SK-N-SH treated with all-trans-retinoic acid at 6 μM for 48 hours (cell line): ENCODE measurements at regions not wholly inside any gene's neighbourhood (a gene's known extent, or its start where the extent isn't known, plus 50 kb on each side); places are given as distances from the start of the nearest gene placed in this dataset.

Experiments used
- ATAC-seq: fragments of 200-7000 bp; cut with Tn5 transposase; 3 replicates; pipeline ENCODE4 v1.9.1; 2020; ENCODE audit warnings: mild to moderate bottlenecking, moderate library complexity
- ARNTL ChIP-seq: fragments of 450-650 bp; formaldehyde crosslinking; IDR thresholded peaks from 2 replicates; pipeline ENCODE4 v1.5.0; 2020; ENCODE audit warnings: low read depth, mild to moderate bottlenecking, moderate library complexity, borderline replicate concordance
- BACH2 ChIP-seq: fragments of 250-450 bp; sonication (Bioruptor Pico); IDR thresholded peaks from 2 replicates; pipeline ENCODE4 v1.9.0; 2021; ENCODE audit warnings: mild to moderate bottlenecking, borderline replicate concordance
- CSDC2 ChIP-seq: fragments of 250-450 bp; sonication (Bioruptor Pico); IDR thresholded peaks from 2 replicates; pipeline ENCODE4 v1.5.0; 2020; ENCODE audit warnings: mild to moderate bottlenecking, moderate library complexity
- ESRRG ChIP-seq: fragments of 250-450 bp; sonication (Bioruptor Pico); IDR thresholded peaks from 2 replicates; pipeline ENCODE4 v1.6.1; 2021; ENCODE audit warnings: mild to moderate bottlenecking
- OSR1 ChIP-seq: fragments of 250-450 bp; sonication (Bioruptor Pico); IDR thresholded peaks from 2 replicates; pipeline ENCODE4 v1.8.0; 2022; ENCODE audit warnings: moderate library complexity, mild to moderate bottlenecking, inconsistent platforms
- PPARA ChIP-seq: fragments of 250-450 bp; sonication (Bioruptor Pico); IDR thresholded peaks from 2 replicates; pipeline ENCODE4 v1.5.0; 2020; ENCODE audit warnings: mild to moderate bottlenecking, borderline replicate concordance
- RARB ChIP-seq: fragments of 250-450 bp; sonication (Bioruptor Pico); IDR thresholded peaks from 2 replicates; pipeline ENCODE4 v1.8.0; 2021; ENCODE audit warnings: mild to moderate bottlenecking, moderate library complexity
- SNAI2 ChIP-seq: fragments of 250-450 bp; sonication (Bioruptor Pico); IDR thresholded peaks from 2 replicates; pipeline ENCODE4 v1.5.0; 2020; ENCODE audit warnings: mild to moderate bottlenecking, moderate library complexity
- TCF4 ChIP-seq: fragments of 250-450 bp; sonication (Bioruptor Pico); IDR thresholded peaks from 2 replicates; pipeline ENCODE4 v1.8.0; 2021; ENCODE audit warnings: mild to moderate bottlenecking, moderate library complexity, borderline replicate concordance
- TOX ChIP-seq: fragments of 250-450 bp; sonication (Bioruptor Pico); IDR thresholded peaks from 2 replicates; pipeline ENCODE4 v1.8.0; 2021; ENCODE audit warnings: mild to moderate bottlenecking, moderate library complexity, borderline replicate concordance
- ZC3H10 ChIP-seq: fragments of 250-450 bp; sonication (Bioruptor Pico); IDR thresholded peaks from 2 replicates; pipeline ENCODE4 v1.5.1; 2021; ENCODE audit warnings: mild to moderate bottlenecking, moderate library complexity
- ZFP3 ChIP-seq: fragments of 250-450 bp; sonication (Bioruptor Pico); IDR thresholded peaks from 2 replicates; pipeline ENCODE4 v1.5.0; 2020; ENCODE audit warnings: mild to moderate bottlenecking, moderate library complexity
- ZNF565 ChIP-seq: fragments of 450-650 bp; formaldehyde crosslinking; conservative IDR thresholded peaks from 2 replicates; pipeline ENCODE4 v1.5.0; 2020; ENCODE audit warnings: low read depth, mild to moderate bottlenecking, moderate library complexity
- ZNF70 ChIP-seq: fragments of 450-650 bp; formaldehyde crosslinking; IDR thresholded peaks from 2 replicates; pipeline ENCODE4 v1.5.0; 2020; ENCODE audit warnings: mild to moderate bottlenecking, moderate library complexity
- ZNF8 ChIP-seq: fragments of 450-650 bp; formaldehyde crosslinking; IDR thresholded peaks from 2 replicates; pipeline ENCODE4 v1.5.0; 2020; ENCODE audit warnings: mild to moderate bottlenecking, moderate library complexity
- TF ChIP-seq, protein P1 (sequence below): fragments of 250-450 bp; sonication (Bioruptor Pico); IDR thresholded peaks from 2 replicates; pipeline ENCODE4 v1.8.0; 2021; ENCODE audit warnings: low read depth, mild to moderate bottlenecking, moderate library complexity, borderline replicate concordance
- TF ChIP-seq, protein P2 (sequence below): fragments of 250-450 bp; sonication (Bioruptor Pico); IDR thresholded peaks from 2 replicates; pipeline ENCODE4 v1.5.1; 2021; ENCODE audit warnings: mild to moderate bottlenecking, moderate library complexity
- TF ChIP-seq, protein P3 (sequence below): fragments of 250-450 bp; sonication (Bioruptor Pico); IDR thresholded peaks from 2 replicates; pipeline ENCODE4 v1.5.0; 2020; ENCODE audit warnings: mild to moderate bottlenecking, moderate library complexity
- TF ChIP-seq, protein P4 (sequence below): fragments of 250-450 bp; sonication (Bioruptor Pico); IDR thresholded peaks from 2 replicates; pipeline ENCODE4 v1.8.0; 2020; ENCODE audit warnings: mild to moderate bottlenecking, moderate library complexity, borderline replicate concordance

DNA sequence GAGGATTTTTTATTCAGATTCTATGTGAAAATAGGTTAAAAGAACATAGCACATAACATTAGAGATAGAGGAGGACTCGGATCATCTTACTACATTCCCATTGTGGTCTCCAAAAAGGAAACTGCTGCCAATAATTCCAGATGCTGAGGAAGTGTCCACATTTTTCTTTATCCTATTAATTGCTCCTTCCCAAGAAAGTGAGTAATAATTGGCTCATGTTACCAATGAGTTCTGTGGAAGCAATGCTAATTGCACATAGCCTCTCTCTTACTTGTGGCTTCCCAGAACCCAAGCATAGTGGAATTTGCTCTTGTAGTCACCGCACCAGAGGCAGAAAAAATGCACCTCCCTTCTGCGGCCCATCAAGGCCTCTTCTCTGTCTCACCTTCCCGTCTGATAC, 208.4 kb downstream of the PLOD2 start:
- TF ChIP-seq, protein P1, sequence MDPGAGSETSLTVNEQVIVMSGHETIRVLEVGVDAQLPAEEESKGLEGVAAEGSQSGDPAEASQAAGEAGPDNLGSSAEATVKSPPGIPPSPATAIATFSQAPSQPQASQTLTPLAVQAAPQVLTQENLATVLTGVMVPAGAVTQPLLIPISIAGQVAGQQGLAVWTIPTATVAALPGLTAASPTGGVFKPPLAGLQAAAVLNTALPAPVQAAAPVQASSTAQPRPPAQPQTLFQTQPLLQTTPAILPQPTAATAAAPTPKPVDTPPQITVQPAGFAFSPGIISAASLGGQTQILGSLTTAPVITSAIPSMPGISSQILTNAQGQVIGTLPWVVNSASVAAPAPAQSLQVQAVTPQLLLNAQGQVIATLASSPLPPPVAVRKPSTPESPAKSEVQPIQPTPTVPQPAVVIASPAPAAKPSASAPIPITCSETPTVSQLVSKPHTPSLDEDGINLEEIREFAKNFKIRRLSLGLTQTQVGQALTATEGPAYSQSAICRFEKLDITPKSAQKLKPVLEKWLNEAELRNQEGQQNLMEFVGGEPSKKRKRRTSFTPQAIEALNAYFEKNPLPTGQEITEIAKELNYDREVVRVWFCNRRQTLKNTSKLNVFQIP (CRISPR knock-in tag), result no peak
- TF ChIP-seq, protein P2, sequence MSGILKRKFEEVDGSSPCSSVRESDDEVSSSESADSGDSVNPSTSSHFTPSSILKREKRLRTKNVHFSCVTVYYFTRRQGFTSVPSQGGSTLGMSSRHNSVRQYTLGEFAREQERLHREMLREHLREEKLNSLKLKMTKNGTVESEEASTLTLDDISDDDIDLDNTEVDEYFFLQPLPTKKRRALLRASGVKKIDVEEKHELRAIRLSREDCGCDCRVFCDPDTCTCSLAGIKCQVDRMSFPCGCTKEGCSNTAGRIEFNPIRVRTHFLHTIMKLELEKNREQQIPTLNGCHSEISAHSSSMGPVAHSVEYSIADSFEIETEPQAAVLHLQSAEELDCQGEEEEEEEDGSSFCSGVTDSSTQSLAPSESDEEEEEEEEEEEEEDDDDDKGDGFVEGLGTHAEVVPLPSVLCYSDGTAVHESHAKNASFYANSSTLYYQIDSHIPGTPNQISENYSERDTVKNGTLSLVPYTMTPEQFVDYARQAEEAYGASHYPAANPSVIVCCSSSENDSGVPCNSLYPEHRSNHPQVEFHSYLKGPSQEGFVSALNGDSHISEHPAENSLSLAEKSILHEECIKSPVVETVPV (CRISPR knock-in tag), result no peak
- TF ChIP-seq TCF4 (no peak), ZNF8 (CRISPR knock-in tag) (no peak), ZC3H10 (CRISPR knock-in tag) (no peak)
- TF ChIP-seq, protein P3, sequence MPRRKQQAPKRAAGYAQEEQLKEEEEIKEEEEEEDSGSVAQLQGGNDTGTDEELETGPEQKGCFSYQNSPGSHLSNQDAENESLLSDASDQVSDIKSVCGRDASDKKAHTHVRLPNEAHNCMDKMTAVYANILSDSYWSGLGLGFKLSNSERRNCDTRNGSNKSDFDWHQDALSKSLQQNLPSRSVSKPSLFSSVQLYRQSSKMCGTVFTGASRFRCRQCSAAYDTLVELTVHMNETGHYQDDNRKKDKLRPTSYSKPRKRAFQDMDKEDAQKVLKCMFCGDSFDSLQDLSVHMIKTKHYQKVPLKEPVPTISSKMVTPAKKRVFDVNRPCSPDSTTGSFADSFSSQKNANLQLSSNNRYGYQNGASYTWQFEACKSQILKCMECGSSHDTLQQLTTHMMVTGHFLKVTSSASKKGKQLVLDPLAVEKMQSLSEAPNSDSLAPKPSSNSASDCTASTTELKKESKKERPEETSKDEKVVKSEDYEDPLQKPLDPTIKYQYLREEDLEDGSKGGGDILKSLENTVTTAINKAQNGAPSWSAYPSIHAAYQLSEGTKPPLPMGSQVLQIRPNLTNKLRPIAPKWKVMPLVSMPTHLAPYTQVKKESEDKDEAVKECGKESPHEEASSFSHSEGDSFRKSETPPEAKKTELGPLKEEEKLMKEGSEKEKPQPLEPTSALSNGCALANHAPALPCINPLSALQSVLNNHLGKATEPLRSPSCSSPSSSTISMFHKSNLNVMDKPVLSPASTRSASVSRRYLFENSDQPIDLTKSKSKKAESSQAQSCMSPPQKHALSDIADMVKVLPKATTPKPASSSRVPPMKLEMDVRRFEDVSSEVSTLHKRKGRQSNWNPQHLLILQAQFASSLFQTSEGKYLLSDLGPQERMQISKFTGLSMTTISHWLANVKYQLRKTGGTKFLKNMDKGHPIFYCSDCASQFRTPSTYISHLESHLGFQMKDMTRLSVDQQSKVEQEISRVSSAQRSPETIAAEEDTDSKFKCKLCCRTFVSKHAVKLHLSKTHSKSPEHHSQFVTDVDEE (CRISPR knock-in tag), result no peak
- ATAC-seq, result no peak

DNA sequence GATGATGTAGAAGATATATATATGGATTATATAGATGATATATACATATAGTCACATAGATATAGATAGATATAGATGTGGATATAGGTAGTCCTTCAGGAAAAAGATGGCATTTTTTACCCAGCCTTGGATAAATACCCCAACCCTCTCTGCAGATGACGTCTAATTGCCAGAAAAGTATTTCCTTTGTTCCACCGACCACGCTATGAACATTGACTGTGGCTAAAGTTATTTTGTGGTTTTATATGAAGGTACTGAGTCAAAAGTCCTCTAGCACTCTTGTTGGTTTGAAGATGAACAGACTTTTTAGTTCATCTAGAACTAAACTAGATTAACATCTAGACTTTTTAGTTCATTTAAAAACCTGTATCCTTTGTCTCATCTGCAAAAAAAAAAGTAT, 207.7 kb downstream of the PLOD2 start:
- TF ChIP-seq ZC3H10 (CRISPR knock-in tag), result no peak
- TF ChIP-seq TOX, result no peak
- TF ChIP-seq ZNF70 (CRISPR knock-in tag), result no peak
- no peak for TF ChIP-seq RARB (CRISPR knock-in tag)
- TF ChIP-seq OSR1 (CRISPR knock-in tag), result no peak
- no peak for TF ChIP-seq ZFP3 (CRISPR knock-in tag)
- TF ChIP-seq ZNF8 (CRISPR knock-in tag), result no peak
- TF ChIP-seq ZNF565, result no peak
- no peak for TF ChIP-seq CSDC2

DNA sequence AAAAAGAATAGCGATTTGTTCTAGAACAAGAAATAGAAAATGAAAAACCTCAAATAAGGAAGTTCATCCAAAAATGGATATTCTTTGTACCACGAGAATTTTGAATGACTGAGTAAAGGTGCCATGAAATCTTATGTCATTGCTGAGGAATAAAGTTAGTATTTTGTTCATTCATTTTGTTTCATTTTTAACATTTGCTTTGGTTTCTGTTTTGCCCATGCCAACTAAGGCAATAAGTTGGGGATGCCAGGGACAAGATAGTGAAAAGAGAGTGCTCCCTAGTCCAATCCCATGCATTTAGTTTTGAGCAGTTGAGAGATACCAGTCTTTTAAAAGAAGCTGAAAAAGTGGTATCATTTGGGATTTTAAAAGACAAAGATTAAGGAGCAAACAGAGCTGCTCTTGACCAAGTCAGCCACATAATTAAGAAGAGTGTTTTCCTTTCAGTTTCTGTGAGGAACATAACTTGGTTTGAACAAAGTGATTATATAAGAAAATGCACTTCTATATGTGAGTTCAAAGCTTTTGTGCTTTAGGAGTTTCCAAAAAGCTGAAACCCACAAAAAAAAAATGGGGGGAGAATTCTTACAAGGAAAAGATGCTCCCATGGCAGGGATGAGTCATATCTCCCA, 201.4 kb downstream of the PLOD2 start:
- no peak for ATAC-seq
- TF ChIP-seq SNAI2 (CRISPR knock-in tag) (no peak), ZC3H10 (CRISPR knock-in tag) (no peak), ARNTL (CRISPR knock-in tag) (no peak), ZFP3 (CRISPR knock-in tag) (no peak), RARB (CRISPR knock-in tag) (no peak)

More for the DNA sequence above, 207.7 kb downstream of the PLOD2 start:
- ATAC-seq, result no peak

DNA sequence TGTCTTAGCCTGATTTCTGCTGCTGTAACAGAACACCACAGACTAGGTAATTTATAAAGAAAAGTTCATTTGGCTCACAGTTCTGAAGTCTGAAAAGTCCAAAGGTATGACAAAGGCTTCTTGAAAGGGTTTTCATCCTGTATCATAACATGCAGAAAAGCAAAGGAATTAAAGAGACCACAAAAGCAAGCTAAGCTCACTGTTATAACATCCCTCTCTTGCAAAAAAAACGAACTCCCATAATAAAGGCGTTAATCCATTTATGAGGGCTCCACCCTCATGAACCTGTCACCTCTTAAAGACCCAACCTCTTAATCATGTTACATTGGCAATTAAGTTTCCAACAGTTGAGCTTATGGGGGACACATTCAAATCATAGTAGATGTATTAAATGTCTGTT, 197.9 kb downstream of the PLOD2 start:
- no peak for ATAC-seq
- no peak for TF ChIP-seq PPARA (CRISPR knock-in tag)
- TF ChIP-seq ZNF565, result no peak

DNA sequence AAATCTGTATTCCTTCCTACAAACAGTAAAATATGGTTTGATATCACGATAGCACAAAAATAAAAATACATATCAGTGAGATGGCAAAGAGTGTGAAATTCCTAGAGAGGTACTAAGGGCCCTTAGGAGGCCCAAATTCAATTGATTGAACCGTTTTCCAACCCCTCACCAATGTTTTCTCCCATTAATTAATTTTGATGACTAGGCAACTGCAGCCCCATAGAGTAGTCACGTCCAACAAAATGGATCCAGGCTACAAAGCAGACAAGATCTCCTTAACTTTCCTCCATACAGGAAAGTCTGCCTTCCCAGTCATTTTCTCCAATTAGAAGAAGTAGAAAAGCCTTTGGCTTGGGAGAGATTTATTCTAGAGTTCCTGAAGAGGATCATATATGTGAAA, 193.9 kb downstream of the PLOD2 start:
- ATAC-seq, result no peak
- TF ChIP-seq ZC3H10 (CRISPR knock-in tag) (no peak), OSR1 (CRISPR knock-in tag) (no peak), BACH2 (CRISPR knock-in tag) (no peak), ESRRG (no peak), ZNF8 (CRISPR knock-in tag) (no peak), TCF4 (no peak), ZNF565 (no peak)
- TF ChIP-seq, protein P4, sequence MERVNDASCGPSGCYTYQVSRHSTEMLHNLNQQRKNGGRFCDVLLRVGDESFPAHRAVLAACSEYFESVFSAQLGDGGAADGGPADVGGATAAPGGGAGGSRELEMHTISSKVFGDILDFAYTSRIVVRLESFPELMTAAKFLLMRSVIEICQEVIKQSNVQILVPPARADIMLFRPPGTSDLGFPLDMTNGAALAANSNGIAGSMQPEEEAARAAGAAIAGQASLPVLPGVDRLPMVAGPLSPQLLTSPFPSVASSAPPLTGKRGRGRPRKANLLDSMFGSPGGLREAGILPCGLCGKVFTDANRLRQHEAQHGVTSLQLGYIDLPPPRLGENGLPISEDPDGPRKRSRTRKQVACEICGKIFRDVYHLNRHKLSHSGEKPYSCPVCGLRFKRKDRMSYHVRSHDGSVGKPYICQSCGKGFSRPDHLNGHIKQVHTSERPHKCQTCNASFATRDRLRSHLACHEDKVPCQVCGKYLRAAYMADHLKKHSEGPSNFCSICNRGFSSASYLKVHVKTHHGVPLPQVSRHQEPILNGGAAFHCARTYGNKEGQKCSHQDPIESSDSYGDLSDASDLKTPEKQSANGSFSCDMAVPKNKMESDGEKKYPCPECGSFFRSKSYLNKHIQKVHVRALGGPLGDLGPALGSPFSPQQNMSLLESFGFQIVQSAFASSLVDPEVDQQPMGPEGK (CRISPR knock-in tag), result no peak
